ENCODE measurements at regions not wholly inside any gene's neighbourhood (a gene's known extent, or its start where the extent isn't known, plus 50 kb on each side); places are given as distances from the start of the nearest gene placed in this dataset.

GRCh38 chr15:99503411-99503810, 62.4 kb upstream of the MEF2A start:
- no peaks in the 10 kb centered on the region for H3K27me3 ChIP-seq

DNA sequence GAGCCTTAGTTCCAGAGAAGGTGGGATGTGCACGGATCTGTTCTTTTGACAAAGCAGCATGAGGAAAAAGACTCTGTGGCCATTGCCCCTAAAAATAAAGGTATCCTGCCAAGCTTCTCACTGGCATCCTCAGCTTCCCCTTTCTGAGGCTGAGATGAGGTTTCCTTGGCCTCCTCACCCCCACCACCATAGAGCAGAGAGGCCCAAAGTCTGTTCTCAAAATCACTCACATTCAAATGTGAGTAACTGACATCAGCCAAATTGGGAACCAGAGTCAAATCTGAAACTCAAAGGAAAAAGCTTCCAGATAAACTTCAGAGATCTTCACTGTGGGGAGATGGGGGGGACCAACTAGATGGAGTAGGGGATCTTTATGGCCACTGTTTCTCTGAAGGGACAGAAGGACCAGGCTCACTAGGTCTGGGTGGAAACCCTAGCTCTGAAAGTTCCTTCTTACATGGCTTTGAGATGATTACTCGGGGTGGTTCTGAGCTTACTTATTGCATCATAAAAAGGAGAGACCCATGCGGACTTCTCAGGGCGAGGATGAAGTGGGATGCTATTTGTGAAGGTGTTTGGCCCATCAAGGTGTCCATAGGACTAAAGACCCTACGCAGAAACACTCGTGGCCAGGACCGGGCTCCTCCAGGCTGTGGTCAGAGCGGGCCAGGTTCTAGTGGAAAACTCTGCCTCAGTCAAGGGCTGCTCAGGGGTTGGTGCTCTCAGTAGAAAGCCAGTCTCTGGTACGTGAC, 61.5 kb upstream of the MEF2A start:
- H3K27ac ChIP-seq = peak overlapping the region in 1 of 2 donors; percentile 32
- TF ChIP-seq, protein P1, sequence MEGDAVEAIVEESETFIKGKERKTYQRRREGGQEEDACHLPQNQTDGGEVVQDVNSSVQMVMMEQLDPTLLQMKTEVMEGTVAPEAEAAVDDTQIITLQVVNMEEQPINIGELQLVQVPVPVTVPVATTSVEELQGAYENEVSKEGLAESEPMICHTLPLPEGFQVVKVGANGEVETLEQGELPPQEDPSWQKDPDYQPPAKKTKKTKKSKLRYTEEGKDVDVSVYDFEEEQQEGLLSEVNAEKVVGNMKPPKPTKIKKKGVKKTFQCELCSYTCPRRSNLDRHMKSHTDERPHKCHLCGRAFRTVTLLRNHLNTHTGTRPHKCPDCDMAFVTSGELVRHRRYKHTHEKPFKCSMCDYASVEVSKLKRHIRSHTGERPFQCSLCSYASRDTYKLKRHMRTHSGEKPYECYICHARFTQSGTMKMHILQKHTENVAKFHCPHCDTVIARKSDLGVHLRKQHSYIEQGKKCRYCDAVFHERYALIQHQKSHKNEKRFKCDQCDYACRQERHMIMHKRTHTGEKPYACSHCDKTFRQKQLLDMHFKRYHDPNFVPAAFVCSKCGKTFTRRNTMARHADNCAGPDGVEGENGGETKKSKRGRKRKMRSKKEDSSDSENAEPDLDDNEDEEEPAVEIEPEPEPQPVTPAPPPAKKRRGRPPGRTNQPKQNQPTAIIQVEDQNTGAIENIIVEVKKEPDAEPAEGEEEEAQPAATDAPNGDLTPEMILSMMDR (IDR thresholded peaks at IDR 0.05) = no peak
- H3K27me3 ChIP-seq = no peaks in the 10 kb centered on the region
- H3K9me3 ChIP-seq = no peaks in the 10 kb centered on the region
- no peaks in the 10 kb centered on the region for H3K36me3 ChIP-seq
- no peak overlapping the region for H3K4me3 ChIP-seq
- DNase-seq (ENCODE audit: low spot score) = peak; percentile 34
- H3K4me1 ChIP-seq = peaks cover 0 to 49% of the 10 kb centered on the region in 2 donors

More at GRCh38 chr15:99503411-99503810, 62.4 kb upstream of the MEF2A start:
- Histone ChIP-seq H3K4me1 (peaks cover 0 to 41% of the 10 kb centered on the region in 2 donors), H3K36me3 (no peaks in the 10 kb centered on the region), H3K9me3 (no peaks in the 10 kb centered on the region), H3K27ac (no peak overlapping the region), H3K4me3 (no peak overlapping the region)
- TF ChIP-seq, protein P1 (IDR thresholded peaks at IDR 0.05) = no peak
- no peak for DNase-seq (ENCODE audit: low spot score)

DNA sequence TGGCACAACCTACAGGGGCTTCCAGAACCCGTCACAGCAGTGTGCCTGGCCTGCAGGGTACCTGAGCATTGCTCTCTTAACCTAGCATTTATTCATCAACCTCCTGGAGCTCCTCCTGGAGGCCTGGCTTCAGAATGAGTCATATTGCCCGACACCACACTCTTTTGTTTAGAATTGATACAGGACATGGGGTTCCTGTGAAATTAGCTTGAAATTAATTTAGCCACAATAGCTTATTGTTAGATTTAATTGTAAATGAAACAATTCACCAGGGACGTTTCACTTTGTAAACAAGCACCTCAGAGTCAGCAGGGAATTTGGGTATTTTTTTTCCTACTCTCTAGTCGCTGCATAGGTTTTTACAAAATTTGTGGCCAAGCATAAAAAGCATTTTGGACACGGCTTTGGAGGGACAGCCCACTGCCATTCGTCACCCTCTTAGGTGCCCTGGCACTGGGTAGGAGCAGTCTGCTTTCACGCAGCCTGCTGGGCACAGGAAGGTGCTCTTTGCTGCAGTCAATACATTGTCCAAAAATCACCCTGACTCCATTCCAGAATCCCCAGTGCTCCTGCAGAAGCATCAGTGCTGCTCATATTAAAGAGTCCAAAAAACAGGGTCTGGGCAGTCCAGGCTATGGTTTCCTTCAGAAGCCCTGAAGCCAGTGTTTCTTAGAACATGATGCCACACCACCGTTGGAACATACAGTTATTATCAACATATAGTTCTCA, 60.8 kb upstream of the MEF2A start:
- no peaks in the 10 kb centered on the region for H3K36me3 ChIP-seq
- peaks cover 0 to 49% of the 10 kb centered on the region in 2 donors for H3K4me1 ChIP-seq
- no peak overlapping the region for H3K4me3 ChIP-seq
- peak overlapping the region in 1 of 2 donors; percentile 32 for H3K27ac ChIP-seq
- DNase-seq (ENCODE audit: low spot score) = peak; percentile 50
- H3K9me3 ChIP-seq = no peaks in the 10 kb centered on the region
- no peaks in the 10 kb centered on the region for H3K27me3 ChIP-seq
- TF ChIP-seq, protein P1 (IDR thresholded peaks at IDR 0.05) = no peak

DNA sequence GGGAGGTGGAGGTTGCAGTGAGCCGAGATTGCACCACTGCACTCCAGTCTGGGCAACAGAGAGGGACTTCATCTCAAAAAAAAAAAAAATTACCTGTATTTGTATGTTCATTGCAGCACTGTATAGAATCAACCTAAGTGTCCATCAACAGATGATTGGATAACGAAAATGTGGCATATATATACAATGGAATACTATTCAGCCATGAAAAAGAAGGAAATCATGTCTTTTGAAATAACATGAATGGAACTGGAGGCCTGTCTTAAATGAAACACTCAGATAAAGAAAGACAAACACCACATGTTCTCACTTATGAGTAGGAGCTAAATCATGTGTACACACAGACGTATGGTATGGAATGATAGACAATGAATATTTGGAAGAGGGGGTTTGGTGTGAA, 59.4 kb upstream of the MEF2A start:
- peaks cover 0 to 55% of the 10 kb centered on the region in 2 donors for H3K4me1 ChIP-seq
- no peaks in the 10 kb centered on the region for H3K9me3 ChIP-seq
- TF ChIP-seq, protein P1 (IDR thresholded peaks at IDR 0.05) = no peak
- DNase-seq (ENCODE audit: low spot score) = no peak
- H3K36me3 ChIP-seq = no peaks in the 10 kb centered on the region
- H3K27ac ChIP-seq = peak overlapping the region; percentile 17 to 90
- H3K4me3 ChIP-seq = no peak overlapping the region
- H3K27me3 ChIP-seq = no peaks in the 10 kb centered on the region

GRCh38 chr15:99507016-99507503, 58.7 kb upstream of the MEF2A start:
- H3K27me3 ChIP-seq = no peaks in the 10 kb centered on the region
- peak overlapping the region; percentile 82 to 90 for H3K27ac ChIP-seq
- DNase-seq (ENCODE audit: low spot score) = peak; percentile 55
- no peaks in the 10 kb centered on the region for H3K36me3 ChIP-seq
- peaks cover 0 to 62% of the 10 kb centered on the region in 2 donors for H3K4me1 ChIP-seq
- peak overlapping the region in 1 of 2 donors; percentile 7 for H3K4me3 ChIP-seq
- no peaks in the 10 kb centered on the region for H3K9me3 ChIP-seq
- TF ChIP-seq, protein P1 (IDR thresholded peaks at IDR 0.05) = no peak
